Left forelimb (tissue), 1 donor: ENCODE measurements at regions not wholly inside any gene's neighbourhood (a gene's known extent, or its start where the extent isn't known, plus 50 kb on each side); places are given as distances from the start of the nearest gene placed in this dataset.
"Not testable (repeated sequence)": the region's sequence is repeated elsewhere in the genome, so short reads cannot be mapped to it uniquely, and the experiment has no call there.

Experiments used
- DNase-seq: peaks from one replicate; pipeline ENCODE4 v3.0.0-alpha.2; 2018; ENCODE audit warnings: low spot score

DNA sequence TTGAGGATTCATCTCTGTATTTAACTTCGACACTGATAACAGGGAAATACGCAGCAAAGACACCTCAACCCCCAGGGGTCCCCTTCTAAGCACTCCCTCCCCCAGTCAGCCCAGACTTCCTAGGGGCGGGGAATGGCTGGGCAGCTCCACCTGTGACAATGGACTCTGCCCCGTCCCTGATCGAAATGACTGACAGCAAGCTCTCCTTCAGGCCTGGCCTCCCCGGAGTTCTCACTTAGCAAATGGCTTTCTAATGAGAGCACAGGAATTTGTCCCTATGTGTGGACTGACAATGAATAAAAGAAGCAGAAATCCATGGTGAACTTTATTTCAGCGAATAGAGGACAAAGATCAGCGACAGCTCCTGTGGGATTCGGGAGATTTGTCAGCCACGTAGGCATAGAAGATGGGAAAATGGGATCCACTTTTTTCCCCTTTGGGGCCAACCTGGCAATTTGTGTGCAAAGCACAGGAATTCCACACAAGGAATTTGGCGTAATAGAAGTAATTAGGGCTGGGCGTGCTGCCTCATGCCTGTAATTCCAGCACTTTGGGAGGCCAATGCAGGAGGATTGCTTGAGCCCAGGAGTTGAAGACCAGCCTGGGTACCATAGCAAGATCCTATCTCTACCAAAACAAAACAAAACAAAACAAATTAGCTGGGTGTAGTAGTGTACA, 63.8 kb downstream of the TNFAIP2 start:
- no peak for DNase-seq

- DNase-seq, result no peak
Observed at GRCh38 chr14:103187911-103188310, 64.7 kb downstream of the TNFAIP2 start.

GRCh38 chr14:103188810-103189480, 65.7 kb downstream of the TNFAIP2 start:
- no peak for DNase-seq

- no peak for DNase-seq
Observed at GRCh38 chr14:103189481-103190470, 66.5 kb downstream of the TNFAIP2 start.

GRCh38 chr14:103190741-103191140, 67.5 kb downstream of the TNFAIP2 start:
- no peak for DNase-seq

GRCh38 chr14:103191844-103192243, 68.6 kb downstream of the TNFAIP2 start:
- DNase-seq, result no peak

DNA sequence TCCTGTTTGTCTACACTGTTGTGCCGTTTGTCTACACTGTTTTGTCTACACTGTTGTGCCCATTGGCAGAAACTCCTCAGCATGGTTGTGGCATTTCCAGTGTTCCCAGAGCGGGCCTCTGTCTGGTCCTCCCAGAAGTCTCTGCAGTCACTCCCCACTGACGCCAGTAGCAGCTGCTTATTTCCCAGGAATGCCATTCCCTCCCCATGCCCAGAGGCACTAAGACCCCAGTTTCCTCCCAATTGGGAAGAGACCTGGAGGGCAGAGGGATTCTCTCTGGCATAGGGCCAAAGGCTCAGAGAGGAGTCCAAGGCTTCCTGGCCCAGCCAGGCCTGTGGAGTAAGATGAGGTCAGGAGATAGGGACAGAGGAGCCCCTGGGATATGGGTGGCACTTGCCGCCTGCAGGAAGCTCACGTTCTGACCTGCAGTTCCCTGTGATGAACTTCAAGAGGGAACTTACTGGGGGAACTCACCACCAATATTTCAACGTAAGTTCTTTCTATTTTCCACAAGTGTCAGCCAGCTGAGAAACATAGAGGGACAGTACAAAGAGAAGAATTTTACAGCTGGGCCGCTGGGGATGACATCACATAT, 69.1 kb downstream of the TNFAIP2 start:
- DNase-seq, result no peak

DNA sequence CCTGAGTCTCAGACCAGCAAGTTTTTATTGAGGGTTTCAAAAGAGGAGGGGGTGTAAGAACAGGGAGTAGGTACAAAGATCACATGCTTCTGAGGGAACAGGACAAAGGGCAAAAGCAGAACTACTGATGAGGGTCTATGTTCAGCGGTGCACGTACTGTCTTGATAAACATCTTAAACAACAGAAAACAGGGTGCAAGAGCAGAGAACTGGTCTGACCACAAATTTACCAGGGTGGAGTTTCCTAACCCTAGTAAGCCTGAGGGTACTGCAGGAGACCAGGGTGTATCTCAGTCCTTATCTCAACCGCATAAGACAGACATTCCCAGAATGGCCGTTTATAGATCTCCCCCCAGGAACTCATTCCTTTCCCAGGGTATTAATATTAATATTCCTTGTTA, 69.6 kb downstream of the TNFAIP2 start:
- DNase-seq, result not testable (repeated sequence)

- not testable (repeated sequence) for DNase-seq
Observed at GRCh38 chr14:103193491-103193890, 70.2 kb downstream of the TNFAIP2 start.

GRCh38 chr14:103194256-103195045, 71.2 kb downstream of the TNFAIP2 start:
- DNase-seq, result no peak

- no peak for DNase-seq
Observed at GRCh38 chr14:103195828-103196615, 72.8 kb downstream of the TNFAIP2 start.

- no peak for DNase-seq
Observed at GRCh38 chr14:103196716-103197115, 73.5 kb downstream of the TNFAIP2 start.

DNA sequence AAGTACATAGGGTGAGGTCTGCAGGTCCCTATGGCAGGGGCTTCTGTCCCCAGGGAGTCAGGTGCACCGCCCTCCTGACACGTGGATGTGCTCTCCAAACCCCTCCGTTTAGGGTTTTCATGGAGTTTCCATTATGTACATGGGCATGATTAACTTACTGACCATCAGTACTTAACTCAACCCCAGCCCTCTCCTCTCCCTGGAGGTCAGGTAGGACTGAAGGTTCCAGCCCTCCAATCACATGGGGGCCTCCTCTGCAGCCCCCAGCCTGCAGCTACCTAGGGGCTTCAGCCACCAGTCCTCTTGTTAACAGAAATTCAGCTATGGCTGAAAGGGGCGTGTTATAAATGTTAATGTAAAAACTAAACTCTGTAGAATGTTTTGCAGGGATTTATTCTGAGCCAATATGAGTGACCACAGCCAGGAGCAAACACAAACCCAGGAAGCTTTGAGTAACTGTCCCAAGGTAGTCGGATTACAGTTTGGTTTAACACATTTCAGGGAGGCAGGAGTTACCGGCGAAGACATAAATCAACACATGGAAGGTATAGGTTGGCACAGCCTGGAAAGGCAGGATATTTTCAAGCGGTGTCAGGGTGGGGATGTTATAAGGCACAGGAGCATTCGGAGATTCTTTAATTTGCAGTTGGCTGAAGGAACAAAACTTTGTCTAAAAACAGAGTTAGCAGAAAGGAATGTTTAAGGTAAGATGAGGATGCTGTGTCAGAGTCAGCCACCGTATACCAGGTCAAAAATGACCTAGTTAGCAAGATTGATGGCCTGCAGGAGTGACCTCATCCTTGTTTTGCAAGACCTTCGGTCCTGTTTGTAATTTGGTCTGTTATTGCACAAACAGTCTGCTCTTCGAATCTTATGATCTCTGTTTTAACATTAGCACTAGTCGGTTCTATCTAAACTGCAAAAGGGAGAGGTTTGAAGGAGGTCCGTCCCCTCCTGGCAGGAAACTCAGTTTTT, 75.2 kb downstream of the TNFAIP2 start:
- DNase-seq, result peak; percentile 51

- DNase-seq, result no peak
Observed at GRCh38 chr14:103199124-103199523, 75.9 kb downstream of the TNFAIP2 start.

GRCh38 chr14:103201801-103202200, 78.5 kb downstream of the TNFAIP2 start:
- DNase-seq, result no peak

DNA sequence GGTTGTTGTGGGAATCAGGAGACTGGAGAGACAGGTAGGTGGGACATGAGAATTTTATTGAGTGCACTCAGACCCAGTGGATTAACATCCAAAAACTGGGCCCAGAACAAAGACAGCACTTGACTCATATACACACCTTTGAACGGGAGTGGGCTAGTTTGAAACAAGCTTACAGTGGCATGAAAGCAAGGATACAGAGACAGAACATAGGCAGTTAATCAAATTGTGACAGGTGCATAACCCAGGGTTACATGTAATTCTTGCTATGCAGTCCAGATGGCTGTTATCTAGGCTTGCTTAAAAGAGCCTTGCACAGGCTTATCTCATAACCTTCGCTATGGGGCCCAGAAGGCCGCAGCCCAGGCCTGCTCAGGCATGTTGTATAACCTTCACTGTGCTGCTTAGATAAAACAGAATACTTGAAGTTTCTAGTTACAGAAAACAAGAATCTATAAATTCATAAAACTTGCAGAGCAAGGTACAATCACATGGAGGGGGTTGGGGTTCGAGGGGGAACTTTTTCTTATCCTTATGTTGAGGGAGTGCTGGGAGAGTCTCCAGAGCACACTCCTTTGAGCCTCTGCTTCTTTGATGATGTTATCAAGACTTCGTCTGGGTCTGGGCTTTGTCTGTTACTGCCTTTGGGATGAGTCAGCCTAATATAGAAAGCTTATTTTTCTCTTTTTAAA, 81.7 kb downstream of the TNFAIP2 start:
- DNase-seq, result no peak

DNA sequence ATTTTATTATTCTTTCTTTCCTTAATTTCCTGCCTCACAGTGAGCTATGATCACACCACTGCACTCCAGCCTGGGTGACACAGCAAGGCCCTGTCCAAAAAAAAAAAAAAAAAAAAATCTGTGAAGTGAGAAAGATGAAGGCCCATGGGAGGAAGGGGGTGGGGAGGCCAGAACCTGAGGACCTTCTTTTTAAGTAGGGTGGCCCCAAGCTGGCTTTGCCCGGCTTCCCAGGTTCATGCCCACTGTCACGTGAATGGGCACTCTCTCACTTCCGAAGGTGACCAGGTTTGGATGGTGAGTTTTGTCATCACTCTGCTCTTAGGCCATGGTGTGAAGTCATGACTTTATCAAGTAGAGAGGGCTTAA, 82.3 kb downstream of the TNFAIP2 start:
- DNase-seq, result no peak

GRCh38 chr14:103206023-103206481, 82.8 kb downstream of the TNFAIP2 start:
- no peak for DNase-seq
